EL (cell line): ENCODE measurements at regions not wholly inside any gene's neighbourhood (a gene's known extent, or its start where the extent isn't known, plus 50 kb on each side); places are given as distances from the start of the nearest gene placed in this dataset.
"Not testable (repeated sequence)": the region's sequence is repeated elsewhere in the genome, so short reads cannot be mapped to it uniquely, and the experiment has no call there.

ENCODE experiments used
- DNase-seq: peaks from one replicate; pipeline ENCODE4 v3.0.0-alpha.2; 2016

GRCh38 chr2:67318031-67318430 is 79.1 kb upstream of the ETAA1 start:
- no peak for DNase-seq

DNA sequence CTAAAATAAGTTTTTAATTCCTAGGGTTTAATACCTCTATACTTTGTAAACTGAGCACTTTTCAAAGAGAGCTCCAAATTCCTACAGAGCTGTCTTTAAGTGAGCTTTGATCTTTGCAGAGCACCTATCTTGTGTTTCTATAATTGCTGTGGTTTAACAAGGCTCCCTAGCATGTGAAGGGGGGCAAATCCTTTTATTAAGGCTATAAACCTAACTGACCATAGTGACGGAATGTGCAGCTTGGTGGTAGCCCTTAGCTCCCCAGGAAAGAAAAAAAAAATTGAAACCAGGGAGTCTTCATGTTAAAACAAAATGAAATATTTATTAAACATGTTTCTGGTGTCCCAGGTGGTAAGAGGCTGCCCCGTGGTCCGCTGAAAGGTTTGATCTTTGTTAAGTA is 78.6 kb upstream of the ETAA1 start:
- no peak for DNase-seq

DNA sequence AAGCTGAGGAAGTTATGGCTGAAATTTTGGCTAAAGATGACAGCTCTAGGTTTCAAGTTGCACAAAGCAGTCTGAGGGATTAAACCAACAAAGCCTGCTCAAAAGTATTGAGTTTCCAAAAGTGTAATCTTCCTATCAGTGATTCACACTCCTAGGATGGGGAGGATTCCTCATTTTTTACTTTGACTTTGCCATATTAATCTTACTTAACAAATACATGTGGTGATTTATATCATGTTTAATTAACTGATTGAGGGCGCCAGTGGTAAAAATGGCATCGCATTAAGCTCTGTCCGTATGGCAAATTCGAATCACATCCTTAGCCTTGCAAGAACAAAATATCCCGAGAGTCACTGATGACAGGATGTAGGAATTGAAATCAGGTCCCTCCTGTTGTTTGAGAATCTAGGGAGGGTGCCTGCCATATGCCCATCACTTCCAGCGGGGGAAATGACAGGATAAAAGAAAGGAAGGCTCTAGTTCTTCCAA is 78.1 kb upstream of the ETAA1 start:
- no peak for DNase-seq

GRCh38 chr2:67320861-67321587 is 76.1 kb upstream of the ETAA1 start:
- no peak for DNase-seq

- DNase-seq: no peak
Observed at GRCh38 chr2:67321588-67321903, 75.6 kb upstream of the ETAA1 start.

- DNase-seq: peak; percentile 73
Observed at GRCh38 chr2:67322353-67323001, 74.7 kb upstream of the ETAA1 start.

GRCh38 chr2:67323209-67323991 is 73.7 kb upstream of the ETAA1 start:
- no peak for DNase-seq

GRCh38 chr2:67329513-67329912 is 67.6 kb upstream of the ETAA1 start:
- DNase-seq: no peak

- DNase-seq: no peak
Observed at GRCh38 chr2:67329951-67330350, 67.2 kb upstream of the ETAA1 start.

DNA sequence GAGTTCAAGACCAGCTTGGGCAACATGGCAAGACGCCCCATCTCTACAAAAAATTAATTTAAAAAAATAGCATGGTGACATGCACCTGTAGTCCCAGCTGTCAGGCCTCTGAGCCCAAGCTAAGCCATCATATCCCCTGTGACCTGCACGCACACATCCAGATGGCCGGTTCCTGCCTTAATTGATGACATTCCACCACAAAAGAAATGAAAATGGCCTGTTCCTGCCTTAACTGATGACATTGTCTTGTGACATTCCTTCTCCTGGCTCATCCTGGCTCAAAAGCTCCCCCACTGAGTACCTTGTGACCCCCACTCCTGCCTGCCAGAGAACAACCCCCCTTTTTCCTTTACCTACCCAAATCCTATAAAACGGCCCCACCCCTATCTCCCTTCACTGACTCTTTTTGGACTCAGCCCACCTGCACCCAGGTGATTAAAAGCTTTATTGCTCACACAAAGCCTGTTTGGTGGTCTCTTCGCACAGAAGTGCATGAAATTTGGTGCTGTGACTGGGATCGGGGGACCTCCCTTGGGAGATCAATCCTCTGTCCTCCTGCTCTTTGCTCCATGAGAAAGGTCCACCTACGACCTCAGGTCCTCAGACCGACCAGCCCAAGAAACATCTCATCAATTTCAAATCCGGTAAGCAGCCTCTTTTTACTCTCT is 65.6 kb upstream of the ETAA1 start:
- DNase-seq: not testable (repeated sequence)

GRCh38 chr2:67337903-67338302 is 59.2 kb upstream of the ETAA1 start:
- DNase-seq: no peak

DNA sequence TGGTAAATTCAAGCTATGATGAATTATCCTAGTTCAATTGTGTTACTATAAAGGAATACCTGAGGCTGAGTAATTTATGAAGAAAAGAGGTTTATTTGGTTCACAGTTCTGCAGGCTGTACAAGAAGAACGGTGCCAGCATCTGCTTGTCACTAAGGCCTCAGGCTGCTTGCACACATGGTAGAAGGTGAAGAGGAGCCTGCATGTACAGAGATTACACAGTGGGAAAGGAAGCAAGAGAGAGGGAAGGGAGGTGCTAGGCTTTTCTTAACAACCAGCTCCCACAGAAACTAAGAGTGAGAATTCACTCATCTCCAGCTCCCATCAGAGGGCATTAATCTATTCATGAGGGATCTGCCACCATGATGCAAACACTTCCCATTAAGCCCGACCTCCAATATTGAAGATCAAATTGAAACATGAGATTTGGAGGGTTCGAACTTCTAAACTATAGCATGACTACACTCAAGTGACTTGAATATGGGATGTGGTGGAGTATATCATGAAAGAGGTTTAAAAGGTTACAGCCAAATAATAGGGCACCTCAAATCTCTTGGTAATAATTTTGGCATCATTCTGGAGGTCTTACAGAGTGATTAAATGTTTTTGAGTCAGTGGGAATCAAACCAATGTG is 58.4 kb upstream of the ETAA1 start:
- no peak for DNase-seq

DNA sequence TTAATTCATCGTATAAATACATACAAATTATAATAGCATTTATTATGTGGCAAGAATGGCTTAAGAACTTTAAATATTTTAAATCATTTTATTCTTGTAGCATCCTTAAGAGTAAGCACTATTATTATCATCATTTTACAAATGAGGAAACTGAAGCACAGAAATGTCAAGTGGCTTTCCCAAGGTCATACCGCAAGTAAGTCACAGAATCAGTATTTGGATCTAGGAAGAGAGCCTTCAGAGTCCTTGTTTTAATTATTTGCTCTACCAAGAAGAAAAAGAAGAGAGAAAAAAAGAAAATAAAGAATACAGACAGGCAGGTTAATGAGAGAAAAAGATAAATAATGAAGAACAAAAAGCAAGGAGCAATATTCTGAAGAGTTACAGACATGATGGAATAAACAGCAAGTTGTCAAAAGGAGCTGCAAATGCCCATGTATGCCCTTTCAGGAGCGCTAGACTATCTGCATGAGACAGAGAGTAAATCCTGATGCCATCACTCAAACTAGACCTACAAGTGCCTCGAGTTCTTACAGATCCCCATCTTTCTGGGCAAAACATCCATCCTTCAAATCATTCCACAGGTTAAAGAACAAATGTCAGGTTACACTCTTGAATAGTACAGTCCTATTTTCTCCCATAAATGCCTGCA is 57.8 kb upstream of the ETAA1 start:
- DNase-seq: no peak

DNA sequence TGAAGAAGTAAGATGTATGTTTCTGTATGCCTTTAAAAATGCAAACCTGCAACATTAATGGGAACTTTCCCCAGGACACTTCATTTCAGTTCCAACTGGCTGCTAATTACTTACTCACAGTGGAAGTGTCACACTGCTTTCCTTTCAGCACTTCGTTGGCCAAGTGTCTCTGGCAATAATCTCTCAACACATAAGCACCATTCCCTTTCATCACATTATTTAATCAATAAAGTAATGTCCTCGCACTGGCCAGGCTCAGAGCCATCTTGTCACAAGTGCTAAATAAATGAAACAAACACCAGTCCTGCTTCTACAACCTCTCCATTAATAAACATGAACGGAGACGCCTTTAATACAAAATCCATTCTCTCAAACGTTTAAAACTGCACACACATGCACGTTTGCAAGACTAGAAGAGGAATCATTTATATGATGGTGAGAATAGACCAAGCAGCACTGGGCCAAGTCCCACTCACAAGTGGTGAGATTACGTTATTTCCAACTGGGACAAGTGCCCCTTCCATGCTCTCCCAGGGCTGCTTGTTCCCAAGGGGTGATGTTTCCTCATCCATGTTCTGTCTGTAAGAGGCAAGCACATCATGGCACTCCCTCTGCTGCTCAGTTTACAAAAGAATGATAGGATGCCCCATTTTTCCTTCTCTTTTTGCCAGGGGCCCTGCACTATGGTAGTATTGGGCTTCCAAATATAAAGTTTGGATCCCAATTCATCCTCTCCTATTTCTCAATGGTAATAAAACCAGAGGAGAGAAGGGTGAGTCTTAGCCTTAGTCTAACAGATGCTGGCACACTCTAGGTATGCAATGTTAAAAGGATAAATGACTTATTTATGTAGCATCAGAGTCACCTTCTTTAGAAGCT is 56.8 kb upstream of the ETAA1 start:
- DNase-seq: no peak

DNA sequence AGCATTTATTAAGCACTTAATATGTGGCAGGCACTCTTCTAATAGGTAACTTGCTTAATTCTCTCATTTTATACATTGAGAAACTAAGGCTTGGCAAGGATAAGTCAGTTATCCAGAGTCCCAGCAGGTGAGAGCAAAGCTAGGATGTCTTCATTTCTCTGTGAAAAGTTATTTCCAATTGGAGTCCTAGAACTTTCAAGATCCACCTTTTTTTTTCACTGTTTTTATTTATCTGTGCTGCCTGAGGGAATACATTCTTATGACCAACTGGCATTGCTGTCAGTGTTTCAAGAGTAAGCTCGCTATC is 56.2 kb upstream of the ETAA1 start:
- no peak for DNase-seq

DNA sequence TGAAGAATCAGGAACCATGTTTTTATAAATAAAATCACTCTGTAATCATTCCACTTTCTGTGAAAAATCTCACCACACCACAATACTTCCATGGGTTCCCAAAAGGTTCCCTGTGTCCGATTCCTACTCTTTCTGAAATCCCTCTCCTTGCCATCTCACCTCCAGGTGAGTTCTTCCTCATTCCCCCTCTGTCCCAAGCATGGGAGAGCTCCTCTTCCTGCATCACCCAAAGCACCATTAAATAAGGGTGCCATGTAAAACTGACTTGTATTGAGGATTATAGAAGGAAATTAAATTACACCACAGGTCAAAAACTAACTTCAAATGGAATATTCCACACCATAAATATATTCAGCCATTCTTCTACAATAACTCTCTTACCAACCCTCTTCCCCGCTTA is 55.8 kb upstream of the ETAA1 start:
- no peak for DNase-seq

- DNase-seq: no peak
Observed at GRCh38 chr2:67342394-67342793, 54.7 kb upstream of the ETAA1 start.

- DNase-seq: peak; percentile 26
Observed at GRCh38 chr2:67346718-67347407, 50.3 kb upstream of the ETAA1 start.
